GM13977 (cell line): ENCODE measurements at regions not wholly inside any gene's neighbourhood (a gene's known extent, or its start where the extent isn't known, plus 50 kb on each side); places are given as distances from the start of the nearest gene placed in this dataset.

Experiments used
- DNase-seq: peaks from one replicate; pipeline ENCODE4 v3.0.0; 2012; ENCODE audit warnings: low spot score
- CTCF ChIP-seq: IDR thresholded peaks from 2 replicates; pipeline ENCODE4 v1.5.1; 2012; ENCODE audit warnings: mild to moderate bottlenecking, control low read depth; ENCODE audit not compliant: insufficient read depth; ENCODE audit errors: extremely low read depth, missing control alignments
- in situ Hi-C: fragments of 300-500 bp; cut with MboI; formaldehyde crosslinking; loops from one replicate; pipeline ENCODE4 v1.12.0; 2022; ENCODE audit warnings: low sequenced_read_pairs, low pct_unique_long_range_greater_than_20kb, mixed read lengths, inconsistent platforms; ENCODE audit not compliant: unreplicated experiment

- no peak for DNase-seq
- in situ Hi-C loops, result no loop called here
- no peak for TF ChIP-seq CTCF
These were observed 202.8 kb upstream of the CST7 start for GRCh38 chr20:24746351-24746685.

GRCh38 chr20:24747010-24747712 is 201.9 kb upstream of the CST7 start:
- no peak for TF ChIP-seq CTCF
- no peak for DNase-seq
- in situ Hi-C loops, result no loop called here

GRCh38 chr20:24747881-24748595 is 201.0 kb upstream of the CST7 start:
- no peak for DNase-seq
- in situ Hi-C loops, result no loop called here
- TF ChIP-seq CTCF, result no peak

- in situ Hi-C loops, result no loop called here
- no peak for TF ChIP-seq CTCF
- DNase-seq, result no peak
These were observed 197.5 kb upstream of the CST7 start for GRCh38 chr20:24751551-24751950.

- no peak for DNase-seq
- TF ChIP-seq CTCF, result no peak
- in situ Hi-C loops, result no loop called here
These were observed 196.5 kb upstream of the CST7 start for GRCh38 chr20:24752612-24753011.

GRCh38 chr20:24753130-24753529 is 195.9 kb upstream of the CST7 start:
- no peak for TF ChIP-seq CTCF
- in situ Hi-C loops, result no loop called here
- DNase-seq, result no peak
